ENCODE measurements at regions not wholly inside any gene's neighbourhood (a gene's known extent, or its start where the extent isn't known, plus 50 kb on each side); places are given as distances from the start of the nearest gene placed in this dataset.

DNA sequence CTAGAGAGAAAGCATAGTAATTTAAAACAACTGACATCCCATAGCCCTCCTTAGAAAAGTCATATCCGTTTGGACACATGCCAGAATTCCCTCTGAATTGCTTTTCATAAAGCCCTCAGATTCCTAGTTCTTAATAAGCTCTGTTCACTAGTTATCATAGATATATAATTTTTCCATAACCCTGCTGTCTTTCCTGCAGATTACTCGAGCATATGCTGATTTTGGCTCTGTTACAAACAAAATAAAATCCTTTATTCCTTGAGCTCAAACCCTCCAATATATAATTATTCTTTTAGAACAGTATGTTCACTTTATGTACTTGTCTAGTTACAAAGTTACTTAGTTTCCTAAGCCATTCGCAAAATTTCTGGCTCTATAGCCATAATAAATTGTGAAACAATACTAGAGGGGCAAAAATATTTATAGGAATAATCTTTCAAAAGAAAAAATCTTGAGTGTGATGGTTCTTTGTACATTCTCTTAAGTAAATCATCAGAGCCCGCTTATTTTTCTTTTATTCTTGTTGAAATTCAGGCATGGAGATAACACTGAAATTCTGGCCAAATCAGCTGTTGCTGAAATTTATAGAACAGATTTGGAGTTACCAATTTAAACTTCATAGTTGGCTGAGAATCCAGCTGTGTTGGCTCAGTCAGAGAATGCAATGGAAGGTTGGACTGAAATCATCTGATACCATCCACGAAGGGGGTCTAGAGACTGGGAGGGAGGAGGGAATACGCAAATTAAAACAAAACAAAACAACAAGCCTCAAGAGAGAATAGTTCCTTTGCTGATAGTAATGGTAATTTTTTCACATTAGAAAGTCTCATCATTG, 146.1 kb upstream of the TMEM196 start:
- H3K4me1 Mint-ChIP-seq (ENCODE audit: low read depth, unreplicated experiment): peaks cover 12% of the 10 kb centered on the region
- Histone ChIP-seq H3K4me1 (ENCODE audit: insufficient read depth, low read length) (no peaks in the 10 kb centered on the region), H3K9me3 (ENCODE audit: insufficient read depth, low read depth, low read length) (no peaks in the 10 kb centered on the region), H3K9ac (ENCODE audit: low read length) (no peak overlapping the region), H3K4me3 (ENCODE audit: insufficient read depth, low read depth, low read length) (no peak overlapping the region), H3K4me2 (ENCODE audit: low read length) (peak overlapping the region; percentile 1), H3K27ac (ENCODE audit: low read depth, low read length) (no peak overlapping the region), H3K27me3 (ENCODE audit: insufficient read depth, low read length) (no peaks in the 10 kb centered on the region), H3K36me3 (ENCODE audit: insufficient read depth, low read length) (no peaks in the 10 kb centered on the region), H2AFZ (ENCODE audit: low read depth, low read length) (no peak overlapping the region), H4K20me1 (ENCODE audit: insufficient read depth, low read length) (no peaks in the 10 kb centered on the region), H3K79me2 (ENCODE audit: insufficient read depth, low read length) (no peaks in the 10 kb centered on the region)
- no peak for FAIRE-seq
- H3K27me3 Mint-ChIP-seq (ENCODE audit: low read depth, unreplicated experiment): no peaks in the 10 kb centered on the region
- H3K9me3 Mint-ChIP-seq (ENCODE audit: unreplicated experiment): no peaks in the 10 kb centered on the region
- H3K27ac Mint-ChIP-seq (ENCODE audit: unreplicated experiment): no peak overlapping the region
- H3K36me3 Mint-ChIP-seq (ENCODE audit: low read depth, unreplicated experiment): no peaks in the 10 kb centered on the region
- peak; percentile 12 for DNase-seq (ENCODE audit: low read depth)
- TF ChIP-seq, protein P1, sequence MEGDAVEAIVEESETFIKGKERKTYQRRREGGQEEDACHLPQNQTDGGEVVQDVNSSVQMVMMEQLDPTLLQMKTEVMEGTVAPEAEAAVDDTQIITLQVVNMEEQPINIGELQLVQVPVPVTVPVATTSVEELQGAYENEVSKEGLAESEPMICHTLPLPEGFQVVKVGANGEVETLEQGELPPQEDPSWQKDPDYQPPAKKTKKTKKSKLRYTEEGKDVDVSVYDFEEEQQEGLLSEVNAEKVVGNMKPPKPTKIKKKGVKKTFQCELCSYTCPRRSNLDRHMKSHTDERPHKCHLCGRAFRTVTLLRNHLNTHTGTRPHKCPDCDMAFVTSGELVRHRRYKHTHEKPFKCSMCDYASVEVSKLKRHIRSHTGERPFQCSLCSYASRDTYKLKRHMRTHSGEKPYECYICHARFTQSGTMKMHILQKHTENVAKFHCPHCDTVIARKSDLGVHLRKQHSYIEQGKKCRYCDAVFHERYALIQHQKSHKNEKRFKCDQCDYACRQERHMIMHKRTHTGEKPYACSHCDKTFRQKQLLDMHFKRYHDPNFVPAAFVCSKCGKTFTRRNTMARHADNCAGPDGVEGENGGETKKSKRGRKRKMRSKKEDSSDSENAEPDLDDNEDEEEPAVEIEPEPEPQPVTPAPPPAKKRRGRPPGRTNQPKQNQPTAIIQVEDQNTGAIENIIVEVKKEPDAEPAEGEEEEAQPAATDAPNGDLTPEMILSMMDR (IDR thresholded peaks at IDR 0.05; ENCODE audit: insufficient read depth, low read depth, low read length): no peak
- no peak for TF ChIP-seq EZH2 (IDR thresholded peaks at IDR 0.05; ENCODE audit: insufficient read depth, low read length)
- H3K4me3 Mint-ChIP-seq (ENCODE audit: unreplicated experiment): no peak overlapping the region

DNA sequence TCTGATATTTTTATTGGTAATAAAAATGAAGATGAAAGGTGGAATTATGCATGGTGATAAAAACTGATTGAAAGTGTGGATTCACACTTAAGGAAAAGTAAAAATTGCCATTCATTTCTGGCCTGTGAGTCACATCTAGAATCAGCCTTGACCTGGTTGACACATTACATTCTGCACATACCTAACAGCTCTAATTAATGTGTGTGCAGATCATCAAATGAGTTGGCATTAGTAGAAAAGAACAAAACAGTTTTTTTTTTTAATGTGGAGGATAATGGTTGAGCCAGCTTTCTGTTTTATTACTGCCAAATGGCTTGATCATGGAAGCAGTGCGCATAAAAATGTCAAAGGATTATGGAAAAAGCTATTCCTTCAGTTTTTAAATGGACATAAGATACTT, 142.6 kb upstream of the TMEM196 start:
- Mint-ChIP-seq H3K4me3 (ENCODE audit: unreplicated experiment) (no peak overlapping the region), H3K27me3 (ENCODE audit: low read depth, unreplicated experiment) (no peaks in the 10 kb centered on the region), H3K4me1 (ENCODE audit: low read depth, unreplicated experiment) (peaks cover 12% of the 10 kb centered on the region), H3K9me3 (ENCODE audit: unreplicated experiment) (no peaks in the 10 kb centered on the region), H3K36me3 (ENCODE audit: low read depth, unreplicated experiment) (no peaks in the 10 kb centered on the region), H3K27ac (ENCODE audit: unreplicated experiment) (peak overlapping the region; percentile 86)
- no peak overlapping the region for H2AFZ ChIP-seq (ENCODE audit: low read depth, low read length)
- peak; percentile 79 for FAIRE-seq
- TF ChIP-seq, protein P1 (IDR thresholded peaks at IDR 0.05; ENCODE audit: insufficient read depth, low read depth, low read length): no peak
- no peak for TF ChIP-seq EZH2 (IDR thresholded peaks at IDR 0.05; ENCODE audit: insufficient read depth, low read length)
- no peaks in the 10 kb centered on the region for H3K9me3 ChIP-seq (ENCODE audit: insufficient read depth, low read depth, low read length)
- DNase-seq (ENCODE audit: low read depth): peak; percentile 65
- H3K4me2 ChIP-seq (ENCODE audit: low read length): peak overlapping the region; percentile 12
- no peaks in the 10 kb centered on the region for H4K20me1 ChIP-seq (ENCODE audit: insufficient read depth, low read length)
- no peak overlapping the region for H3K27ac ChIP-seq (ENCODE audit: low read depth, low read length)
- H3K4me3 ChIP-seq (ENCODE audit: insufficient read depth, low read depth, low read length): no peak overlapping the region
- no peaks in the 10 kb centered on the region for H3K27me3 ChIP-seq (ENCODE audit: insufficient read depth, low read length)
- no peaks in the 10 kb centered on the region for H3K36me3 ChIP-seq (ENCODE audit: insufficient read depth, low read length)
- H3K79me2 ChIP-seq (ENCODE audit: insufficient read depth, low read length): no peaks in the 10 kb centered on the region
- H3K4me1 ChIP-seq (ENCODE audit: insufficient read depth, low read length): no peaks in the 10 kb centered on the region
- no peak overlapping the region for H3K9ac ChIP-seq (ENCODE audit: low read length)

DNA sequence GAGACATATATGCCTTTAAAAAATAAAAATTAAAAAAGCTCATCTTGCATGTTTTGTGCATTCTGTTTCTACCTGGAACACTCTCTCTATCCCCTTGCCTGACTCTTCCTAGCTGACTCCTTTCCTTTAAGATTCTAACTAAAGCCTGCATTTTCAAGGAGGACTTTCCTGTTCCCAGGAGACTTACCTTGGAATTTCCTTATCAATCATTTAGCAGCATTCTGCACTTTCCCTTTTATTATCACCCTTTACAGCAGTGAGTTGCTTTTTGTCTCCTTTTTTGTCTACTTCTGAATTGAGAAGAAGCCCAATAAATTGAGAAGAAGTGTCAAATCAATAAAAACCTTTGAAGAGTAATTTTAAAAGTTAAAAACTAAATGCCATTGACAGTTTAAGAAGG, 142.2 kb upstream of the TMEM196 start:
- Histone ChIP-seq H3K4me2 (ENCODE audit: low read length) (no peak overlapping the region), H2AFZ (ENCODE audit: low read depth, low read length) (no peak overlapping the region), H3K27ac (ENCODE audit: low read depth, low read length) (no peak overlapping the region), H4K20me1 (ENCODE audit: insufficient read depth, low read length) (no peaks in the 10 kb centered on the region), H3K79me2 (ENCODE audit: insufficient read depth, low read length) (no peaks in the 10 kb centered on the region), H3K27me3 (ENCODE audit: insufficient read depth, low read length) (no peaks in the 10 kb centered on the region), H3K9ac (ENCODE audit: low read length) (no peak overlapping the region), H3K36me3 (ENCODE audit: insufficient read depth, low read length) (no peaks in the 10 kb centered on the region), H3K4me1 (ENCODE audit: insufficient read depth, low read length) (no peaks in the 10 kb centered on the region), H3K9me3 (ENCODE audit: insufficient read depth, low read depth, low read length) (no peaks in the 10 kb centered on the region), H3K4me3 (ENCODE audit: insufficient read depth, low read depth, low read length) (no peak overlapping the region)
- Mint-ChIP-seq H3K27ac (ENCODE audit: unreplicated experiment) (peak overlapping the region; percentile 67), H3K4me1 (ENCODE audit: low read depth, unreplicated experiment) (peaks cover 12% of the 10 kb centered on the region), H3K9me3 (ENCODE audit: unreplicated experiment) (no peaks in the 10 kb centered on the region), H3K36me3 (ENCODE audit: low read depth, unreplicated experiment) (no peaks in the 10 kb centered on the region), H3K4me3 (ENCODE audit: unreplicated experiment) (no peak overlapping the region), H3K27me3 (ENCODE audit: low read depth, unreplicated experiment) (no peaks in the 10 kb centered on the region)
- no peak for FAIRE-seq
- no peak for DNase-seq (ENCODE audit: low read depth)
- no peak for TF ChIP-seq EZH2 (IDR thresholded peaks at IDR 0.05; ENCODE audit: insufficient read depth, low read length)
- TF ChIP-seq, protein P1 (IDR thresholded peaks at IDR 0.05; ENCODE audit: insufficient read depth, low read depth, low read length): no peak

Data from astrocyte (in vitro differentiated cells and primary cell).